ENCODE measurements at regions not wholly inside any gene's neighbourhood (a gene's known extent, or its start where the extent isn't known, plus 50 kb on each side); places are given as distances from the start of the nearest gene placed in this dataset.
"Not testable (repeated sequence)": the region's sequence is repeated elsewhere in the genome, so short reads cannot be mapped to it uniquely, and the experiment has no call there.

GRCh38 chr16:46519063-46519462 lies 102.1 kb downstream of the SHCBP1 start:
- H3K36me3 ChIP-seq: no peaks in the 10 kb centered on the region
- TF ChIP-seq POLR2A (IDR thresholded peaks at IDR 0.05) (no peak), POLR2AphosphoS5 (IDR thresholded peaks at IDR 0.05) (no peak), EP300 (IDR thresholded peaks at IDR 0.05) (no peak), CTCF (IDR thresholded peaks at IDR 0.05) (no peak)
- no peaks in the 10 kb centered on the region for H3K27me3 ChIP-seq
- ATAC-seq (ENCODE audit: low FRiP score in 2 of 2) (no peak), DNase-seq (no peak)
- H3K27ac ChIP-seq: no peak overlapping the region
- H3K4me3 ChIP-seq: no peak overlapping the region
- H3K9me3 ChIP-seq: no peaks in the 10 kb centered on the region
- H3K4me1 ChIP-seq: no peaks in the 10 kb centered on the region

DNA sequence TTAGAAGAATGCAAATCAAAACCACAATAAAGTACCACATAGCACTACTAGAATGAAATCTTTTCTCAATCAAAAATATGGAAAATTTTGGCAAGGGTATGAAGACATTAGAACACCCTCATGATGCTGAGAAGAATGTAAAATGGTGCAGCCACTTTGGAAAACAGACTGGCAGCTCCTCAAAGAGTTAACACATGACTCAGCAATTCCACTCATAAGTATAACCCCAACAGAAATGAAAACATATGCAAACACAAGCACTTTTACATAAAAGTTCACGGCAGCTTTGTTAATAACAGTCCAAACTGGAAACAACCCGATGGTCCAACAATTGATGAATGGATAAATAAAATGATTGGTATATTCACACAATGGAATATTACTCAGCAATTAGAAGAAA lies 124.5 kb downstream of the SHCBP1 start:
- Histone ChIP-seq H3K27me3 (no peaks in the 10 kb centered on the region), H3K27ac (no peak overlapping the region), H3K9me3 (no peaks in the 10 kb centered on the region), H3K36me3 (no peaks in the 10 kb centered on the region), H3K4me3 (no peak overlapping the region), H3K4me1 (no peaks in the 10 kb centered on the region)
- no peak for TF ChIP-seq POLR2AphosphoS5 (IDR thresholded peaks at IDR 0.05)
- no peak for TF ChIP-seq POLR2A (IDR thresholded peaks at IDR 0.05)
- no peak for TF ChIP-seq EP300 (IDR thresholded peaks at IDR 0.05)
- no peak for TF ChIP-seq CTCF (IDR thresholded peaks at IDR 0.05)
- 66 to 87% methylated on average over 2 of the region's 2 CpGs for WGBS, 2 donors
- no peak for DNase-seq
- no peak for ATAC-seq (ENCODE audit: low FRiP score in 2 of 2)

DNA sequence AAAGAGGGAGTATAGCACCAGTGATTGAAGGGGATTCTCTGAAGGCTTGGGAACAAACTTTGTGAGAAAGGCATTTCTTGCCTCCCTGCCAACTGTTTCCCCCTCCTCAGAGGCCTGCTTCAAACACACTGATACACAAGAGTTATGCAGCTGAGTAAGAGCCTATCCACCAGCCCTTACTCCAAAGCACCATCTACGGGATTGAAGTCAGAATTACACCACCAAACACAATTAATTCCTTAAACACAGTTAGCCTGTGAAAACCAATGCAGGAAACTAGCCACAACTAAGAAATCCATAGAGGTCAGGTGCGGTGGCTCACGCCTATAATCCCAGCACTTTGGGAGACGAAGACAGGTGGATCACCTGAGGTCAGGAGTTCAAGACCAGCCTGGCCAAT lies 138.3 kb downstream of the SHCBP1 start:
- WGBS, 2 donors: 38 to 44% methylated on average over 4 of the region's 4 CpGs
- DNase-seq (no peak), ATAC-seq (ENCODE audit: low FRiP score in 2 of 2) (no peak)
- Histone ChIP-seq H3K27ac (no peak overlapping the region), H3K4me3 (no peak overlapping the region), H3K4me1 (no peaks in the 10 kb centered on the region), H3K9me3 (peaks cover 0 to 7% (median 0%) of the 10 kb centered on the region in 4 donors), H3K27me3 (no peaks in the 10 kb centered on the region), H3K36me3 (no peaks in the 10 kb centered on the region)
- TF ChIP-seq CTCF (IDR thresholded peaks at IDR 0.05) (no peak), POLR2AphosphoS5 (IDR thresholded peaks at IDR 0.05) (no peak), EP300 (IDR thresholded peaks at IDR 0.05) (no peak), POLR2A (IDR thresholded peaks at IDR 0.05) (no peak)

DNA sequence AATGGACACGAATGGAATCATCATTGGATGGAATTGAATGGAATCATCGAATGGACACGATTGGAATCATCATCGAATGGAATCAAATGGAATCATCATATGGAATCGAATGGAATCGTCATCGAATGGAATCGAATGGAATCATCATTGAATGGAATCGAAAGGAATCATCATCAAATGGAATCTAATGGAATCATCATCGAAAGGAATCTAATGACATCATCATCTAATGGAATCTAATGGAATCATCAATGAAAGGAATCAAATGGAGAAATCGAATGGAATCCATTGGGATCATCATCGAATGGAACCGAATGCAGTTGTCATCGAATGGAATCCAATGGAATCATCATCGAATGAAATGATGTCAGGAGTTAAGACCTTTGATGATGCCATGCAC lies 154.9 kb downstream of the SHCBP1 start:
- peaks cover 0 to 7% (median 5%) of the 10 kb centered on the region in 4 donors for H3K9me3 ChIP-seq
- no peak for DNase-seq
- no peaks in the 10 kb centered on the region for H3K27me3 ChIP-seq
- H3K4me1 ChIP-seq: no peaks in the 10 kb centered on the region
- TF ChIP-seq CTCF (IDR thresholded peaks at IDR 0.05) (no peak), POLR2A (IDR thresholded peaks at IDR 0.05) (no peak), POLR2AphosphoS5 (IDR thresholded peaks at IDR 0.05) (no peak), EP300 (IDR thresholded peaks at IDR 0.05) (no peak)
- WGBS, 2 donors: 74 to 78% methylated on average over 15 of the region's 15 CpGs
- no peak overlapping the region for H3K4me3 ChIP-seq
- no peak for ATAC-seq (ENCODE audit: low FRiP score in 2 of 2)
- H3K27ac ChIP-seq: no peak overlapping the region
- no peaks in the 10 kb centered on the region for H3K36me3 ChIP-seq

DNA sequence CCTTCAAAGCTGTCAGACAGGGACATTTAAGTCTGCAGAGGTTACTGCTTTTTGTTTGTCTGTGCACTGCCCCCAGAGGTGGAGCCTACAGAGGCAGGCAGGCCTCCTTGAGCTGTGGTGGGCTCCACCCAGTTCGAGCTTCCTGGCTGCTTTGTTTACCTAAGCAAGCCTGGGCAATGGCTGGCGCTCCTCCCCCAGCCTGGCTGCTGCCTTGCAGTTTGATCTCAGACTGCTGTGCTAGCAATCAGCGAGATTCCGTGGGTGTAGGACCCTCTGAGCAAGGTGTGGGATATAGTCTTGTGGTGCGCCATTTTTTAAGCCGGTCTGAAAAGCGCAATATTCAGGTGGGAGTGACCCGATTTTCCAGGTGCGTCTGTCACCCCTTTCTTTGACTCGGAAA lies 166.4 kb downstream of the SHCBP1 start:
- 61 to 67% methylated on average over 3 to 10 of the region's 10 CpGs for WGBS, 2 donors
- not testable (repeated sequence) for H3K27me3 ChIP-seq; H3K4me1 ChIP-seq; ATAC-seq (ENCODE audit: low FRiP score in 2 of 2); H3K4me3 ChIP-seq; H3K9me3 ChIP-seq; H3K27ac ChIP-seq; H3K36me3 ChIP-seq
- peak in 1 of 2 donors; percentile 5 for DNase-seq

All from upper lobe of left lung (tissue), 6 donors.